ENCODE measurements at regions not wholly inside any gene's neighbourhood (a gene's known extent, or its start where the extent isn't known, plus 50 kb on each side); places are given as distances from the start of the nearest gene placed in this dataset.

GRCh38 chr15:95919460-95919859, 411.0 kb upstream of the NR2F2 start:
- Histone ChIP-seq H3K27me3 (ENCODE audit: control insufficient read depth, extremely low read depth, insufficient read depth, low read length) (no peaks in the 10 kb centered on the region), H3K36me3 (ENCODE audit: control insufficient read depth in 2 of 2, extremely low read depth in 1 of 2, insufficient read depth in 2 of 2, low read length in 2 of 2) (no peaks in the 10 kb centered on the region), H3K27ac (ENCODE audit: control insufficient read depth, insufficient read depth, low read length) (no peak overlapping the region), H3K79me2 (ENCODE audit: control insufficient read depth, insufficient read depth, low read length) (no peaks in the 10 kb centered on the region), H3K9me1 (ENCODE audit: control insufficient read depth, extremely low read depth, insufficient read depth, low read length) (no peaks in the 10 kb centered on the region), H3K9ac (ENCODE audit: control insufficient read depth, extremely low read depth, insufficient read depth, low read length) (no peak overlapping the region), H3K4me2 (ENCODE audit: control insufficient read depth, extremely low read depth, insufficient read depth, low read depth, low read length) (no peak overlapping the region), H3K4me1 (ENCODE audit: control insufficient read depth, extremely low read depth, insufficient read depth, low read length) (no peaks in the 10 kb centered on the region), H2AFZ (ENCODE audit: control insufficient read depth, low read length) (no peak overlapping the region), H3K4me3 (ENCODE audit: control insufficient read depth in 2 of 3, extremely low read depth in 1 of 3, insufficient read depth in 2 of 3, low read depth in 1 of 3, low read length in 3 of 3) (no peak overlapping the region), H3K9me3 (ENCODE audit: control insufficient read depth, low read depth, low read length) (no peaks in the 10 kb centered on the region), H4K20me1 (ENCODE audit: control insufficient read depth, extremely low read depth, insufficient read depth, low read length) (no peaks in the 10 kb centered on the region)
- no peak for TF ChIP-seq EZH2 (IDR thresholded peaks at IDR 0.05; ENCODE audit: low read length)
- TF ChIP-seq, protein P1, sequence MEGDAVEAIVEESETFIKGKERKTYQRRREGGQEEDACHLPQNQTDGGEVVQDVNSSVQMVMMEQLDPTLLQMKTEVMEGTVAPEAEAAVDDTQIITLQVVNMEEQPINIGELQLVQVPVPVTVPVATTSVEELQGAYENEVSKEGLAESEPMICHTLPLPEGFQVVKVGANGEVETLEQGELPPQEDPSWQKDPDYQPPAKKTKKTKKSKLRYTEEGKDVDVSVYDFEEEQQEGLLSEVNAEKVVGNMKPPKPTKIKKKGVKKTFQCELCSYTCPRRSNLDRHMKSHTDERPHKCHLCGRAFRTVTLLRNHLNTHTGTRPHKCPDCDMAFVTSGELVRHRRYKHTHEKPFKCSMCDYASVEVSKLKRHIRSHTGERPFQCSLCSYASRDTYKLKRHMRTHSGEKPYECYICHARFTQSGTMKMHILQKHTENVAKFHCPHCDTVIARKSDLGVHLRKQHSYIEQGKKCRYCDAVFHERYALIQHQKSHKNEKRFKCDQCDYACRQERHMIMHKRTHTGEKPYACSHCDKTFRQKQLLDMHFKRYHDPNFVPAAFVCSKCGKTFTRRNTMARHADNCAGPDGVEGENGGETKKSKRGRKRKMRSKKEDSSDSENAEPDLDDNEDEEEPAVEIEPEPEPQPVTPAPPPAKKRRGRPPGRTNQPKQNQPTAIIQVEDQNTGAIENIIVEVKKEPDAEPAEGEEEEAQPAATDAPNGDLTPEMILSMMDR (optimal IDR thresholded peaks at IDR 0.05 in 1 of 3, IDR thresholded peaks at IDR 0.05 in 1 of 3, conservative IDR thresholded peaks at IDR 0.05 in 1 of 3; ENCODE audit: extremely low read depth in 1 of 3, insufficient read depth in 2 of 3, low read length in 3 of 3): no peak
- no peak for DNase-seq (ENCODE audit: low read depth, low spot score)
- dilution Hi-C loops (cut with MboI; ENCODE audit: extremely low pct_ligation_motif_present, low sequenced_read_pairs): no loop called here
- no peak for FAIRE-seq

DNA sequence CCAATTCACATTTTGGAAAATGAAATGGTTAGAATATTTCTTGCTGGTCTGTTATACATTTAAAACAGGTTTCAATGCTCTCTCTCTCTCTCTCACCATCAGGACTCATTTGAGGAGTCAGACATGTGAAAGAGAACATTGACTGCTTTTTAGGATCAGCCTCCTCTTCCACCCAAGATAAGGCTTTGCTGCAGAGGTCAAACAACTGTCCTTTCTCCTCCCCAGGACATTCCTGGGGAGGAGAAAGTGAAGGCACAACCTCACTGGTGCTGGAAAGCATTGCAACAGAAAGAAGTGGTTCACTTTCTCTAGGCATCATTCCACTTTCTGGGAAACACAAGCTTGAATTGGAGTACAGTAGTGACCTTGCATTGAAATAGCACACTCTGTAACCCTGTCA, 409.1 kb upstream of the NR2F2 start:
- DNase-seq (ENCODE audit: low read depth, low spot score): no peak
- FAIRE-seq: no peak
- Histone ChIP-seq H2AFZ (ENCODE audit: control insufficient read depth, low read length) (no peak overlapping the region), H3K36me3 (ENCODE audit: control insufficient read depth in 2 of 2, extremely low read depth in 1 of 2, insufficient read depth in 2 of 2, low read length in 2 of 2) (no peaks in the 10 kb centered on the region), H3K4me1 (ENCODE audit: control insufficient read depth, extremely low read depth, insufficient read depth, low read length) (no peaks in the 10 kb centered on the region), H3K9ac (ENCODE audit: control insufficient read depth, extremely low read depth, insufficient read depth, low read length) (no peak overlapping the region), H4K20me1 (ENCODE audit: control insufficient read depth, extremely low read depth, insufficient read depth, low read length) (no peaks in the 10 kb centered on the region), H3K9me3 (ENCODE audit: control insufficient read depth, low read depth, low read length) (no peaks in the 10 kb centered on the region), H3K79me2 (ENCODE audit: control insufficient read depth, insufficient read depth, low read length) (no peaks in the 10 kb centered on the region), H3K4me2 (ENCODE audit: control insufficient read depth, extremely low read depth, insufficient read depth, low read depth, low read length) (no peak overlapping the region), H3K27me3 (ENCODE audit: control insufficient read depth, extremely low read depth, insufficient read depth, low read length) (no peaks in the 10 kb centered on the region), H3K9me1 (ENCODE audit: control insufficient read depth, extremely low read depth, insufficient read depth, low read length) (no peaks in the 10 kb centered on the region), H3K4me3 (ENCODE audit: control insufficient read depth in 2 of 3, extremely low read depth in 1 of 3, insufficient read depth in 2 of 3, low read depth in 1 of 3, low read length in 3 of 3) (no peak overlapping the region), H3K27ac (ENCODE audit: control insufficient read depth, insufficient read depth, low read length) (no peak overlapping the region)
- no peak for TF ChIP-seq EZH2 (IDR thresholded peaks at IDR 0.05; ENCODE audit: low read length)
- TF ChIP-seq, protein P1 (optimal IDR thresholded peaks at IDR 0.05 in 1 of 3, IDR thresholded peaks at IDR 0.05 in 1 of 3, conservative IDR thresholded peaks at IDR 0.05 in 1 of 3; ENCODE audit: extremely low read depth in 1 of 3, insufficient read depth in 2 of 3, low read length in 3 of 3): no peak
- dilution Hi-C loops (cut with MboI; ENCODE audit: extremely low pct_ligation_motif_present, low sequenced_read_pairs): no loop called here

Data from keratinocyte (primary cell).